ENCODE measurements at regions not wholly inside any gene's neighbourhood (a gene's known extent, or its start where the extent isn't known, plus 50 kb on each side); places are given as distances from the start of the nearest gene placed in this dataset.

DNA sequence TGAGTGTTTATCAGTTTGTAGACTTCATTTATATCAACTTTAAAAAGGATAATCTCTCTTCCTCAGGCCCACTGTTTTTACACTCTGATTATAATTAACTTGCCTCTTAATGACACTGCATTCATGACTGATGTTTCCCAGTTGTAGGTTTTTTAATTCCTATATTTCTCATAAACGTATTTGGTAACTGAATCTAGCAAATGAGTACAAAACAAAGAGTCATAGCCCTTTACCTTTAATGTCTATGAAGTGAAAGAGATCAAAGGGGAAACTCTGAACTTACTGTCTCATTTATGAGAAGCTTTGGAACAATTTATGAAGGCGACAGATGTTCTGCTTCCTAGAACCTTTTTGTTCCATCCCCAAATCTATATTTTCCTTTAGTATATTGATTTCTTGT is 56.6 kb upstream of the ABCA1 start:
- TF ChIP-seq, protein P1, sequence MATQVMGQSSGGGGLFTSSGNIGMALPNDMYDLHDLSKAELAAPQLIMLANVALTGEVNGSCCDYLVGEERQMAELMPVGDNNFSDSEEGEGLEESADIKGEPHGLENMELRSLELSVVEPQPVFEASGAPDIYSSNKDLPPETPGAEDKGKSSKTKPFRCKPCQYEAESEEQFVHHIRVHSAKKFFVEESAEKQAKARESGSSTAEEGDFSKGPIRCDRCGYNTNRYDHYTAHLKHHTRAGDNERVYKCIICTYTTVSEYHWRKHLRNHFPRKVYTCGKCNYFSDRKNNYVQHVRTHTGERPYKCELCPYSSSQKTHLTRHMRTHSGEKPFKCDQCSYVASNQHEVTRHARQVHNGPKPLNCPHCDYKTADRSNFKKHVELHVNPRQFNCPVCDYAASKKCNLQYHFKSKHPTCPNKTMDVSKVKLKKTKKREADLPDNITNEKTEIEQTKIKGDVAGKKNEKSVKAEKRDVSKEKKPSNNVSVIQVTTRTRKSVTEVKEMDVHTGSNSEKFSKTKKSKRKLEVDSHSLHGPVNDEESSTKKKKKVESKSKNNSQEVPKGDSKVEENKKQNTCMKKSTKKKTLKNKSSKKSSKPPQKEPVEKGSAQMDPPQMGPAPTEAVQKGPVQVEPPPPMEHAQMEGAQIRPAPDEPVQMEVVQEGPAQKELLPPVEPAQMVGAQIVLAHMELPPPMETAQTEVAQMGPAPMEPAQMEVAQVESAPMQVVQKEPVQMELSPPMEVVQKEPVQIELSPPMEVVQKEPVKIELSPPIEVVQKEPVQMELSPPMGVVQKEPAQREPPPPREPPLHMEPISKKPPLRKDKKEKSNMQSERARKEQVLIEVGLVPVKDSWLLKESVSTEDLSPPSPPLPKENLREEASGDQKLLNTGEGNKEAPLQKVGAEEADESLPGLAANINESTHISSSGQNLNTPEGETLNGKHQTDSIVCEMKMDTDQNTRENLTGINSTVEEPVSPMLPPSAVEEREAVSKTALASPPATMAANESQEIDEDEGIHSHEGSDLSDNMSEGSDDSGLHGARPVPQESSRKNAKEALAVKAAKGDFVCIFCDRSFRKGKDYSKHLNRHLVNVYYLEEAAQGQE (IDR thresholded peaks at IDR 0.05; ENCODE audit: insufficient read depth in 1 of 2, low read depth in 2 of 2, low read length in 1 of 2), result no peak
- TF ChIP-seq, protein P2, sequence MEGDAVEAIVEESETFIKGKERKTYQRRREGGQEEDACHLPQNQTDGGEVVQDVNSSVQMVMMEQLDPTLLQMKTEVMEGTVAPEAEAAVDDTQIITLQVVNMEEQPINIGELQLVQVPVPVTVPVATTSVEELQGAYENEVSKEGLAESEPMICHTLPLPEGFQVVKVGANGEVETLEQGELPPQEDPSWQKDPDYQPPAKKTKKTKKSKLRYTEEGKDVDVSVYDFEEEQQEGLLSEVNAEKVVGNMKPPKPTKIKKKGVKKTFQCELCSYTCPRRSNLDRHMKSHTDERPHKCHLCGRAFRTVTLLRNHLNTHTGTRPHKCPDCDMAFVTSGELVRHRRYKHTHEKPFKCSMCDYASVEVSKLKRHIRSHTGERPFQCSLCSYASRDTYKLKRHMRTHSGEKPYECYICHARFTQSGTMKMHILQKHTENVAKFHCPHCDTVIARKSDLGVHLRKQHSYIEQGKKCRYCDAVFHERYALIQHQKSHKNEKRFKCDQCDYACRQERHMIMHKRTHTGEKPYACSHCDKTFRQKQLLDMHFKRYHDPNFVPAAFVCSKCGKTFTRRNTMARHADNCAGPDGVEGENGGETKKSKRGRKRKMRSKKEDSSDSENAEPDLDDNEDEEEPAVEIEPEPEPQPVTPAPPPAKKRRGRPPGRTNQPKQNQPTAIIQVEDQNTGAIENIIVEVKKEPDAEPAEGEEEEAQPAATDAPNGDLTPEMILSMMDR (IDR thresholded peaks at IDR 0.05), result no peak
- TF ChIP-seq POLR2AphosphoS5 (IDR thresholded peaks at IDR 0.05; ENCODE audit: low read depth, low read length) (no peak), SIN3A (IDR thresholded peaks at IDR 0.05; ENCODE audit: borderline replicate concordance, insufficient read depth, low read depth, low read length) (no peak)
